ENCODE measurements at regions not wholly inside any gene's neighbourhood (a gene's known extent, or its start where the extent isn't known, plus 50 kb on each side); places are given as distances from the start of the nearest gene placed in this dataset.
A peak's percentile ranks its signal among the peaks of the same experiment; 100 is the strongest.

GRCh38 chrX:7252013-7252610, 104.2 kb upstream of the PUDP start:
- no peaks in the 10 kb centered on the region for H3K36me3 Mint-ChIP-seq (ENCODE audit: insufficient read depth, unreplicated experiment)

GRCh38 chrX:7247346-7247745, 99.4 kb upstream of the PUDP start:
- no peaks in the 10 kb centered on the region for H3K27me3 Mint-ChIP-seq (ENCODE audit: insufficient read depth, unreplicated experiment)
- peaks cover 4% of the 10 kb centered on the region for H3K4me1 Mint-ChIP-seq (ENCODE audit: insufficient read depth, unreplicated experiment)
- H3K9me3 Mint-ChIP-seq (ENCODE audit: unreplicated experiment), result no peaks in the 10 kb centered on the region
- intact Hi-C loops (cut with micrococcal nuclease), result no loop called here
- no peak for TF ChIP-seq CTCF (IDR thresholded peaks at IDR 0.05; ENCODE audit: unreplicated experiment)
- CTCF ChIA-PET, result no interaction called here
- BruUV-seq (replicated peaks), result no TSS peak
- H3K4me3 Mint-ChIP-seq (ENCODE audit: unreplicated experiment), result no peak overlapping the region
- DNase-seq (ENCODE audit: unreplicated experiment), result no peak
- H3K36me3 Mint-ChIP-seq (ENCODE audit: insufficient read depth, unreplicated experiment), result no peaks in the 10 kb centered on the region
- H3K27ac Mint-ChIP-seq (ENCODE audit: low read depth, unreplicated experiment), result no peak overlapping the region
- POLR2A ChIA-PET, result no interaction called here

More at GRCh38 chrX:7252013-7252610, 104.2 kb upstream of the PUDP start:
- BruUV-seq (replicated peaks), result no TSS peak
- Mint-ChIP-seq H3K9me3 (ENCODE audit: unreplicated experiment) (no peaks in the 10 kb centered on the region), H3K4me1 (ENCODE audit: insufficient read depth, unreplicated experiment) (peaks cover 6% of the 10 kb centered on the region), H3K27ac (ENCODE audit: low read depth, unreplicated experiment) (no peak overlapping the region), H3K4me3 (ENCODE audit: unreplicated experiment) (no peak overlapping the region), H3K27me3 (ENCODE audit: insufficient read depth, unreplicated experiment) (no peaks in the 10 kb centered on the region)
- no peak for TF ChIP-seq CTCF (IDR thresholded peaks at IDR 0.05; ENCODE audit: unreplicated experiment)
- ChIA-PET CTCF (interaction anchor here (0.8 to 1.6 kb wide), 5 partner anchors 10 to 330 kb away, joined by 3 to 7 read pairs (median 4); no protein-coding TSS in a partner anchor), POLR2A (interaction anchor here (0.7 to 1.0 kb wide), 3 partner anchors 12 to 120 kb away, joined by 3 to 4 read pairs (median 3); no protein-coding TSS in a partner anchor)
- DNase-seq (ENCODE audit: unreplicated experiment), result peak; percentile 94
- intact Hi-C loops (cut with micrococcal nuclease), result no loop called here

- Mint-ChIP-seq H3K9me3 (ENCODE audit: unreplicated experiment) (no peaks in the 10 kb centered on the region), H3K27ac (ENCODE audit: low read depth, unreplicated experiment) (no peak overlapping the region), H3K4me3 (ENCODE audit: unreplicated experiment) (no peak overlapping the region), H3K4me1 (ENCODE audit: insufficient read depth, unreplicated experiment) (no peaks in the 10 kb centered on the region), H3K27me3 (ENCODE audit: insufficient read depth, unreplicated experiment) (no peaks in the 10 kb centered on the region), H3K36me3 (ENCODE audit: insufficient read depth, unreplicated experiment) (no peaks in the 10 kb centered on the region)
- CTCF ChIA-PET, result no interaction called here
- no peak for TF ChIP-seq CTCF (IDR thresholded peaks at IDR 0.05; ENCODE audit: unreplicated experiment)
- BruUV-seq (replicated peaks), result no TSS peak
- POLR2A ChIA-PET, result no interaction called here
- intact Hi-C loops (cut with micrococcal nuclease), result no loop called here
- DNase-seq (ENCODE audit: unreplicated experiment), result no peak
Observed at GRCh38 chrX:7244405-7244804, 96.5 kb upstream of the PUDP start.

- H3K27ac Mint-ChIP-seq (ENCODE audit: low read depth, unreplicated experiment), result no peak overlapping the region
- H3K36me3 Mint-ChIP-seq (ENCODE audit: insufficient read depth, unreplicated experiment), result no peaks in the 10 kb centered on the region
- no peak for TF ChIP-seq CTCF (IDR thresholded peaks at IDR 0.05; ENCODE audit: unreplicated experiment)
- H3K4me1 Mint-ChIP-seq (ENCODE audit: insufficient read depth, unreplicated experiment), result no peaks in the 10 kb centered on the region
- H3K4me3 Mint-ChIP-seq (ENCODE audit: unreplicated experiment), result no peak overlapping the region
- CTCF ChIA-PET, result interaction anchor here (1.6 kb wide), 1 partner anchor 10 kb away, joined by 7 read pairs; no protein-coding TSS in a partner anchor
- no peak for DNase-seq (ENCODE audit: unreplicated experiment)
- H3K9me3 Mint-ChIP-seq (ENCODE audit: unreplicated experiment), result no peaks in the 10 kb centered on the region
- POLR2A ChIA-PET, result no interaction called here
- H3K27me3 Mint-ChIP-seq (ENCODE audit: insufficient read depth, unreplicated experiment), result no peaks in the 10 kb centered on the region
- no TSS peak for BruUV-seq (replicated peaks)
- intact Hi-C loops (cut with micrococcal nuclease), result no loop called here
Observed at GRCh38 chrX:7242613-7243012, 94.7 kb upstream of the PUDP start.

Measured in MCF 10A (cell line).